ENCODE measurements at regions not wholly inside any gene's neighbourhood (a gene's known extent, or its start where the extent isn't known, plus 50 kb on each side); places are given as distances from the start of the nearest gene placed in this dataset.

DNA sequence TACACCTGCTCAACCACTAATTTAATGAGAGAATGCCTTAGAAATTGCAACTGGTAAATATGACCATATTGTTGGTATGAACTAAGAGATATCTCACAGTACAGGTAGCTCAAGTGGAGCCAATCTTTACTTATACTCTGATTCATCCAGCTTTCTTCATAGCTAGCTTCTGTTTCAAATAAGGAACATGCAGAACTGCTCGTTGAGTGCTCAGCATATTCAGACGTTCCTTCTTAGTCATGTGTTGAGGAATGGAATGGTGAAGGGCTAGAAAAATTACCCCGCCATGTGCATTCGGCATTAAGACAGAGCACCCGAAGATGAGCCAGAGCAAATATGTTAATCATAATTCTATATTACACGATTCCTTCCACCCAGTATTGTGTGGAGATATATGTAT lies 144.0 kb upstream of the VRK2 start:
- TF ChIP-seq POLR2A (IDR thresholded peaks at IDR 0.05; ENCODE audit: low read depth, low read length) = no peak
- FAIRE-seq = no peak
- no peak for DNase-seq (ENCODE audit: insufficient read length, low spot score)

GRCh38 chr2:57906152-57906732 lies 140.4 kb upstream of the VRK2 start:
- FAIRE-seq (peak; percentile 94), DNase-seq (ENCODE audit: insufficient read length, low spot score) (no peak)
- no peak for TF ChIP-seq POLR2A (IDR thresholded peaks at IDR 0.05; ENCODE audit: low read depth, low read length)

GRCh38 chr2:57907411-57907810 lies 139.2 kb upstream of the VRK2 start:
- FAIRE-seq (no peak), DNase-seq (ENCODE audit: insufficient read length, low spot score) (no peak)
- no peak for TF ChIP-seq POLR2A (IDR thresholded peaks at IDR 0.05; ENCODE audit: low read depth, low read length)

- no peak for FAIRE-seq
- no peak for DNase-seq (ENCODE audit: insufficient read length, low spot score)
- no peak for TF ChIP-seq POLR2A (IDR thresholded peaks at IDR 0.05; ENCODE audit: low read depth, low read length)
Measured at GRCh38 chr2:57908736-57909161, 137.9 kb upstream of the VRK2 start.

DNA sequence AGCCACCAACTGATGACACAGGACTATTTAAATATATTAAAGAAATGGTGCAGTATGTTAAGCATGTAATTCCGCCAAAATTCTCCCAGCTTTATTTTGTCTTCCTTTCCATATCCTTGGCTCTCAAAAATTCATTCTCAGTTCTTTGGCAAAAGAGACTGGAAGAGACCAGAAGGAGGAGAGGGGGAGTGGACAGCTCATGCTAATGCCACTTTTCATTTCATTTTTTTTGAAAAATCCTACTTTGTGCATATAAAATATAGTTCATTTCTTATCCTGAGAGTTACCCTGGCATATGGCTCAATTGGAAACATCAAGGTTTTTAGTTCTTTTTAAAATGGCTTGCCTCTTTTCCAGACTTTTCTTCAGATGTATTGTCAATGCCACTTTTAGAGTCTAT lies 128.5 kb upstream of the VRK2 start:
- TF ChIP-seq POLR2A (IDR thresholded peaks at IDR 0.05; ENCODE audit: low read depth, low read length) = no peak
- FAIRE-seq = no peak
- no peak for DNase-seq (ENCODE audit: insufficient read length, low spot score)

- FAIRE-seq = no peak
- TF ChIP-seq POLR2A (IDR thresholded peaks at IDR 0.05; ENCODE audit: low read depth, low read length) = no peak
- DNase-seq (ENCODE audit: insufficient read length, low spot score) = no peak
Measured at GRCh38 chr2:57920342-57920939, 126.2 kb upstream of the VRK2 start.

DNA sequence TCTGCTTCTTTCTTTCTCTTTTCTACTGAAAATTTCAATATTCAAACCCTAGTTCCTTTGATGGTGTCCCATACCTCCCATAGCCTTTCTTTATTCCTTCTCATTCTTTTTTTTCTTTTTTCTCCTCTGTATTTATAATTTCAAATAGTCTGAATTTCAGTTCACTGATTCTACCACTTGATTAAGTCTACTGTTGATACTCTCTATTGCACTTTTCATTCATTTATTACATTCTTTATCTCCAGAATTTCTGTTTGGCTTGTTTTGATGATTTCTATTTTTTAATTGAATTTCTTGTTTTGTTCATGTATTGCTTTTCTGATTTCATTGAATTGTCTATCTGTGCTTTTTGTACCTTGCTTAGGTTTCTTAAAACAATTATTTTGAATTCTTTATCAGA lies 111.9 kb upstream of the VRK2 start:
- TF ChIP-seq POLR2A (IDR thresholded peaks at IDR 0.05; ENCODE audit: low read depth, low read length) = no peak
- FAIRE-seq = no peak
- no peak for DNase-seq (ENCODE audit: insufficient read length, low spot score)

DNA sequence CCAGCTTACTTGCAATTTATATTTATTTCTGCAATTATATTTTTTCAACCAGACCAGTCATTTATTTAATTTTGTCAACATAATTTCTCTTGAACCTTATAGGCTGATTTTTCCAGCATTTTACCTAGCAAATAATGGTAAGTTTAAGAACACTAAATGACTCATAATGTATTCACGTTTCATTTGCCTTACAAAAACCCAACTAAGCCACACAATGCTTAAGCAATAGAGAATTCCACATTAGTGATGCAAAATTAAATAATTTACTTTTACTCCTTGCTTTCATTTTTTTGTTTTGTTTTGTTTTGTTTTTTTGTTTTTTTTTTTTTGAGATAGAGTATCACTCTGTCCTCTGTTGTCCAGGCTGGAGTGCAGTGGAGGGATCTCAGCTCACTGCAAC lies 110.4 kb upstream of the VRK2 start:
- TF ChIP-seq POLR2A (IDR thresholded peaks at IDR 0.05; ENCODE audit: low read depth, low read length) = no peak
- FAIRE-seq = no peak
- DNase-seq (ENCODE audit: insufficient read length, low spot score) = no peak

GRCh38 chr2:57937456-57937855 lies 109.2 kb upstream of the VRK2 start:
- TF ChIP-seq POLR2A (IDR thresholded peaks at IDR 0.05; ENCODE audit: low read depth, low read length) = no peak
- no peak for DNase-seq (ENCODE audit: insufficient read length, low spot score)
- FAIRE-seq = no peak

GRCh38 chr2:57941816-57942215 lies 104.8 kb upstream of the VRK2 start:
- DNase-seq (ENCODE audit: insufficient read length, low spot score) (no peak), FAIRE-seq (no peak)
- no peak for TF ChIP-seq POLR2A (IDR thresholded peaks at IDR 0.05; ENCODE audit: low read depth, low read length)

DNA sequence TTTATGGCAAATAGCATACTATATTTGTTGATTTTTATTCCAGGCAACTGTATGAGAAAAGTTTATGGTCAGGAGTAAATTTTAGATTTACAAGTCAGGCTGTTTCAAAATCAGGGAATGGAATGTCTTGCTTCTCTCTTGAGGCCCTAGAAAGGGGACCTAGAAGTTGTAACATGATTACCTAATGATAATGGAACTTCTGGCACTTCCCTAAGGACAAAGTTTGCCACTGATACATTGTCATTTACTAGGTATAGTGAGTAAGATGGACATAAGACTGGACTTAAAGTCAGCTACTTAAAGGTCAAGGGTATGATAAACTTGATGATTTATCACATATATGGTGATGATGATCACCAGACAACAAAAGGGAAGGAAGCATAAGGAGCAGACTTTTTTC lies 103.3 kb upstream of the VRK2 start:
- FAIRE-seq = peak; percentile 43
- no peak for TF ChIP-seq POLR2A (IDR thresholded peaks at IDR 0.05; ENCODE audit: low read depth, low read length)
- DNase-seq (ENCODE audit: insufficient read length, low spot score) = no peak

DNA sequence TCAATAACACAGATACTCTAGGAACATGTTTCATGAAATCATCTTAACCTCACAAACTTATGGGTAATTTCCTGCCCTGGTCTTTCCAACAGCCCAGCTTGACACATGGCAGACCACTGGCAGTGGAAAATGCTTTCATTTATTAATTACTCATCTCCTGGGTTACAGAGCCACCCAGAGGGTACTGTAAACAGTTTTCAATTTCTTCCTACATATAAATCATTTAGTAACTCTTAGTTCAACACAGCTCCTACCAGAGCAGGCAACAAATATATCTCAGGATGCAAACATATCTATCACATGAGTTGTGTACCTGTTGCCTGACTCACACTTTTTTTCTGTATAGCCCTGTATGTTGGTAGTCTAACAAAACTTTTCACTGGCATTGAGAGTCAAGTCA lies 99.2 kb upstream of the VRK2 start:
- no peak for TF ChIP-seq POLR2A (IDR thresholded peaks at IDR 0.05; ENCODE audit: low read depth, low read length)
- FAIRE-seq (no peak), DNase-seq (ENCODE audit: insufficient read length, low spot score) (no peak)

DNA sequence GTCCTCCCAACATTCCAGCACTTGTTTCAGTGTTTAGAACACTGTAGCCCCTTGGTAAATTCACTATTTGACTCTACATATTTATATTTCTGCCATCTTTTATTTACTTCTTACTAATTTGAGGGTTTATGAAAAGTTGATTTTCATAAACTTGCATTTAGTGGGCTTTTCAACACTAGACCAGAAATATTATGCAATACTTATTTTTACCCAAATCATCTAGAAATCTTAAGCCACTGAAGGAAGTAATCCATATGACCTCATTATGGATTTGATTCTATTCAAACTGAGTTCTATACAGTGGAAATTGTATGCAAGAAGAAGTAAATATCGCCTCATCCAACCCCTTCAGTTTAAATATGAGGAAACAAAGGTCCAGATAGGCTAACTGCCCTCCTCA lies 92.6 kb upstream of the VRK2 start:
- FAIRE-seq = no peak
- no peak for DNase-seq (ENCODE audit: insufficient read length, low spot score)
- no peak for TF ChIP-seq POLR2A (IDR thresholded peaks at IDR 0.05; ENCODE audit: low read depth, low read length)

GRCh38 chr2:57957238-57957637 lies 89.4 kb upstream of the VRK2 start:
- no peak for FAIRE-seq
- no peak for TF ChIP-seq POLR2A (IDR thresholded peaks at IDR 0.05; ENCODE audit: low read depth, low read length)
- DNase-seq (ENCODE audit: insufficient read length, low spot score) = no peak

GRCh38 chr2:57959390-57959789 lies 87.2 kb upstream of the VRK2 start:
- FAIRE-seq (no peak), DNase-seq (ENCODE audit: insufficient read length, low spot score) (no peak)
- TF ChIP-seq POLR2A (IDR thresholded peaks at IDR 0.05; ENCODE audit: low read depth, low read length) = no peak

DNA sequence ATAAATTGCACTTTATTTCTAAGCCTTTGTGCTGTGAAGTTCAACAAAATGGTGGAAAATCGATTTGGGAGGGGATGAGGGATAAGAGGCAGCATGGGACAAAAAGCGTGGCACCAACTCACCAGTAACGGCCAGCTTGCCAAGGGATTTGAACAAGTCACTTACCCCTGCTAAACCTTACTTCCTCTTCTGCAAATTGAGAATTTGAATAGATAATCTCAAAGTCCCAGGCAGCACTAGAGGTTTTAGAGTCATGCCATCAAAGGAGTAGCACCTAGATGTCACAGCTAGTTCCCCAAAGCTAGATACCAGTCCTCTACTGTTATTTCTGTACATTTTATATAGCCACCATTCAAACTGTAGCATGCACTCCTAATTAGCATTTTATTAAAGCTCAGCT lies 83.7 kb upstream of the VRK2 start:
- DNase-seq (ENCODE audit: insufficient read length, low spot score) (no peak), FAIRE-seq (no peak)
- no peak for TF ChIP-seq POLR2A (IDR thresholded peaks at IDR 0.05; ENCODE audit: low read depth, low read length)

Data from H54 (cell line).